NCI-H146 treated with DMSO at 0.1 percent for 48 hours (cell line): ENCODE measurements at regions not wholly inside any gene's neighbourhood (a gene's known extent, or its start where the extent isn't known, plus 50 kb on each side); places are given as distances from the start of the nearest gene placed in this dataset.

Source experiments
- DNase-seq: peaks from one replicate; lab custom pipeline; 2025; ENCODE audit not compliant: unreplicated experiment; lab: John Stamatoyannopoulos, UW

DNA sequence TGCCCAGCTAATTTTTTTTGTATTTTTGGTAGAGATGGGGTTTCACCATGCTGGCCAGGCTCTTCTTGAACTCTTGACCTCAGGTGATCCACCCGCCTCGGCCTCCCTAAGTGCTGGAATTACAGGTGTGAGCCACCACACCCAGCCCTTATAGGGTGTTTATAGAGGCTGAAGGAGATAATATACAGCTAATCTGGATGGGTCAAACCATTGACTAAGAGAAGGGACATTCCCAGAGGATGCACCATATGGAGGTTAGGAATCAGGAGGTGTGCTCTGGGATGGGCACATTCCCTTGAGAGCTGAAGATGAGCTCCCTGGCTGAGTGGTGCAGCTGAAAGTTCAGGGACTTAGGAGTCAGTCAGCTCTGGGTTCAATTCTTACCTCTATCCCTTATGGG lies 68.3 kb upstream of the SHISA3 start:
- DNase-seq = no peak

DNA sequence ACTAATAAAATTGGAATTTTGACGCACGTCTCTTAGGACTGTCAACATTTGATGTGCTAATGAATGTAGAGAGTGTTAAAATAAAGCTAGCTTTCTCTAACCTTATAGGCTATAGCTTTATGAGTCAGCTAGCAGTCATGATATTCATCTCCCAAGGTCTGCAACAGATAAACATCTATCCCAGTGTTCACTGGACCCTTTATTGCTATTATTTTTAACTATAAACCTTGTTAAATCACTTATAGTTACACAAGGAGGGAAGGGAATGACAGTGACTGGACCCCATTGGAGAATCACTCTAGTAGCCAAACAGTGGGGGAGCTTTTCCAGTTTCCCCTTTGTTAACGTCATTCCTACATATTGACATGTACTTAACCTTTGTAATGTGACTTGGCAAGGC lies 67.9 kb upstream of the SHISA3 start:
- no peak for DNase-seq

DNA sequence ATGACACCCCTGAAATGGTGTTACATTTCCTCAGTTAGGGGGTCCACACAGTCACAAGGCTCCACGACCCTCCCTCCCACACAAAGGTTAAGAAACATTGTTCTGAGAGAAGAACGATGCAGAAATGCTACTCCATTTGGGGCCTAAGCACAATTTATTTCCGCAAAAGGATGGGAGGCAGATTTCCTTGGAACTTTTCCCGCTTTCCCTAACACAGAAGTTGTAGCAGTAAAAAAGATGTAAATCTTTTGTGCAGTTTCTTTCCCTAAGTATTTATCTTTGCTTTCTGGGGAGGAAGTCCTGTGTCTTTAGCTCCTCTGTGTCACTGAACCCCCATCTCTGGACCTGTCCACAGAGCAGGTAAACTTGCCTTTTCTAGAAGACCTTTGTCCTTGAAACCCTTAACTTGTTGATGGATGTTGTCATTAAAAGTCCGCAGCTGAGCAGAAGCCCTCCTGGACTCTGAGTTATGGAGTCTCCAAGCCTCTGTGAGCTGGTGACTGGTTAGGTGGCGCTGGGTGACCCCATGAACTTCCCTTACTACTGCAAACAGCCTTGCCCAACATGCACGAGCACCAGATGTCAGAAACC lies 67.2 kb upstream of the SHISA3 start:
- DNase-seq = no peak

DNA sequence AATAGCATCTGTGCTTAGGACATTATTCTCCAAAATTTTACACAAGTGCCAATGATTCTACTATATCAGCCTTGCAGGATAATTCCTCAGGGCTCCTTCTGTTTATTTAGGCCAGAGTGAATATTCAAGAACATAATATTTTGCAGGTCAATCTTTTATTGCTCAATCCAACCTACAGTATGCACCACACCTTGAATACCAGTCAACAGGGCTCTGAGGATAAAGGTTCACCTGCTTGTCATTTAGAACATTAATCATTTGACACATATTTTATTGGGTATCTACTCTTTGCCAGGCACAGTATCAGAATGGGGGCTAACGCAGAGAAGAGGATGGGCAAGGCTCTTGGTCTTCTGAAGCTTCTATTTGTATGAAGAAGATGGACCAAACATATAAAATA lies 66.2 kb upstream of the SHISA3 start:
- DNase-seq = no peak

DNA sequence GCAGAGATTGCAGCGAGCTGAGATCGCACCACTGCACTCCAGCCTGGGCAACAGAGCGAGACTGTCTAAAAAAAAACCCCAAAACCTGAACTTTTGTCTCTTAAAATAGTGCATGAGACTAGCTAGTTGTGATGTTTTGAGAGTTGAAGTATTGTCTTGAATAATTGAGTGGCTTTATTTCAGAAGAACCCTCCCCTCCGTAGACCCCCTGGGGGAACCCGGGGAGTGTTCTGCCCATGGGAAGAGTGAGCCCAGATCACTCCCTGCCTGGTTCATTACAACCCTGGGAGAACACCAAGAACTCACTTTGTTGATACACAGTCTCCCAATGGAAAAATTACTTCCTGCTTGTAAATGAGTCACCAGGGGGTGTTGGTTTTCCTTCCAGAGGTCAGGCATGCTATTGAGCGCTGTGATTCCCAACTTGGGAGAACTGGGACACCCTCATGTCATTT lies 65.3 kb upstream of the SHISA3 start:
- DNase-seq = no peak

DNA sequence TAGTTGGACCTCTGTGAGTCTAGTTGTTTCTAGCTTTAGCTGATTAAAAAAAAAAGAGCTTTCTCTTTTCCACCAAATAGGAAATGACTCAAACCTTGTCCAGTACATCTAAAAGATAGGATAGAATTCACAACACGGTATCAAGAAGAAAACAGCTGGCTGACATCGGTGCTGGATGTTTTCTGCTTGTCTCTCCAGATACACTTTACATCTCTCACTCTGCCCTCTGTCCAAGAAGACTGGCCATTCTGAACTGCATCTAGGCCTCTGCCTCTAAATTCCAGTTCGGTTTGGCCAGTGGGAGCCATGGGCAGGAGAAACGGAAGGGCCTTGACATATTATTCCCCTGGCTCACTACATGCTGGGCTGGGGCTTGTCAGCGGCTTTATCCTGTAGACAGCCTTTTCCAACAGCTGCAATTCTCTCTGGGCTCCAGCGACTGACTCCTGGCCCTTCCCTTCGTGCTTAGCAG lies 57.3 kb upstream of the SHISA3 start:
- no peak for DNase-seq

DNA sequence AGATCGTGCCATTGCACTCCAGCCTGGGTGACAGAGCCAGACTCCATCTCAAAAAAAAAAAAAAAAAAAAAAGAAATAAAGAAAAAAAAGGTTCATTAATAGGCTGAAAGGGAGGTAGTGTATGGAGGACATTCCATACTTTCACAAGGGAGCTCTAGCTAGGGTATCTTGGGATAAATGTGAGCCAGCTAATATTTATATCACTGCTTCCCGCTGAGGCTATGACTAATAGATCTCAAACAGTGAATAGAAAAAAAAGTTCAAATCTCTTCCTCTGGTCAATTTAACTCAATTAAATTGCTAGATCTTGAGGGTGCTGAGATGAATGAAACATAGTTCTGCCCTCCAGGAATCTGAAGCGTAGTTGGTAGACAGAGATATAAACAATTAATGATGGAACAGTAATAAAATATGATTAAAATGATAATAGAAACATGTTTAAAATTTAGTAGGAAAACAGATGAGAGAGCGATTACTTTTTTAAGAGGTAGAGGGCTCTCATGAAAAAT lies 55.7 kb upstream of the SHISA3 start:
- DNase-seq = no peak

DNA sequence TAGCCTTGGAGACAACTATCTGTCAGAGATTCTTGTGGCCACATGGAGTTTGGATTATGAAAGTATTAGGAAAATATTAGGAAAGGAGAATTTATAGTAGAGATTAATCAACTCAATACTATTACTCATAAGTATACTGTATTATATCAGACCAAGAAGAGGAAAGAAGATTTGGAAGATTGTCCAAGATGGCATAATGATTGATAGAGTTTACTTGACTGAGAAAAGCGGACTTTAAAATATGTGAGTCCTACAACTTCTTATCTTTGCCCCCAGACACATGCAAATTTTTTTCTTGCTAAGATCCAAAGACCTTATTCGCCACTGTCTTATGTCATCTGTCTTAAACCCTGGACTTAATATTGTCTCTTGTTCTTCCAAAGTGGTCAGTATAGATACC lies 54.8 kb upstream of the SHISA3 start:
- no peak for DNase-seq

DNA sequence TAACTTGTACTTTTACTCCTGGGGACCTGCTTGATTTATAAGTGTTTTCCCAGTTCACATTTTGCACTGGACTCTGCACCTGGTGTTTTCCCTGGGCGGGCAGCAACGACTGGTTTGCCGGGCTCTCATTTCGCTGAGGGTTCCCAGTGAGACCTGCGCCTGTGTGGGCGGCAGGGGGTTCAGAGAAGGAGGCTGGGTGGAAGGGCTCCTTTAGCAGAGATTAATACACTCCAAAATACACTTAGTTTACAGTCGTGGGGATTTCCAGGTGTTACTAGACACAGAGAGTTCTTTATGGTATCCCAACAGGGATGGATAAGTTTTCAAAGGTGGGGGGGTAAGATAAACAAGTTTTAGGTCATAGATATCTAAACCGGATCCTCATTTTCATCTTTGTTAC lies 53.0 kb upstream of the SHISA3 start:
- no peak for DNase-seq

DNA sequence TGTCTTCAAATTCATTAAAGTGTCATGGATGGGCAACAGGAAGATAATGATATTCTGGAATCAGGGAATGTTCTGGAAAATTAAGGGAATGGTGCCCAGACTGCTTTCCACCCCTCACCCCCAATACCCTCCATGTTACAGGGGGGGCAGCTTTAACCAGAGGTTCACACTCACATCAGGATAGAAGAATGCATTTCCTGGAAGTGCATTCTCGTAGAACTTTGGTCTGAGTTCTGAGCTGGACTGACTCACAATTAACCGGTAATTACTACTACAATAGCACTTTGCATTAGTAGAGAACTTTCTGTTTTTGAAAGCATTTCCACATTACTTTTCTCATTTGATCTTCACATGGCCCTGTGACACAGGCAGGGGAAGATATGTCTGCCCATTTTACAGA lies 52.5 kb upstream of the SHISA3 start:
- DNase-seq = no peak

DNA sequence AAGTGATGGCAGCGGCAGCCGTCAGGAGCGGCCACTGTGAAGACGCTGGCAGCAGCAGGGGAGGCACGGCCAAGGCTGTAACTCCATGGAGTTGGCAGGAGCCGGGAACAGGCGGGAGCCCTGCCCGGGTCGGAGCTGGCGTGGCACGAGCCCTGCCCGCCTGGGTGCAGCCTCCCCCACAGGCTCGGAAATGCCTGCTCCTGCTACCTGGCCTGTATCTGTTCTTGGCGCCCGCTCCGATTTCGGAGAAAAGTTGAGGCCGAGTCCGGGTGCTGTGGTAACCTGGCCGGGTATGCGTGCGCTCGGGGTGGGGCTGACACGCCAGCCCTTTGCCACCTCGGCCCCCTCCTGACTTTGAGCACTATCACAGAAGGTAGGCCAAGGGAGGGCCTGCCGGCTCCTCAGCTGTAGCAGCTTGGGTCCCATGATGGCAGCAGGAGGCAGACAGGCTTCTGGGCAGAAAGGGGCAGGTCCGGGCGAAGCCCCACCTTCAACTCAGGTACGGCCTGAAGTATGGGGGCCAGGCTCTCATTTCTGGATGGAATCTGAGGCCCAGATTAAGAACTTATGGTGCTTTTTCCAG lies 51.2 kb upstream of the SHISA3 start:
- DNase-seq = no peak

DNA sequence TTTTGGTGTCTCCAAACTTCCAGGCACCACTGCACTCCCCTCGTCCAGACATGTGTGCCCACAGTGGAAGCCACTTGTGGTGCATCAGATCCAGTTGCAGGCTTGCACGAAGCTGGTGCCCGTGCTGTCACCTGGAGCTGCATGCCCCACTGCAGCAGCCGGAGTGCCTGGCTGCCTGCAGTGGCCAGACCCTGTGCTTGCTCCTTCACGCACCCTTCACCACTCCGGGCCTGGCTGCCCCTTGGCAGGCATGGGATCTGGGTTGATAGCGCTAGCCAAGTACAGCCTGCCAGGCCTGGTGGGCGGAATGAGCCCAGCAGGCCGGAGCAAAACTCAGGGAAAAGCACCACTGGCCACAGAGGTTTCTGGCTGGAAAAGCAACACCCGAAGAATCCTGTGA lies 50.2 kb upstream of the SHISA3 start:
- DNase-seq = no peak
